Stimulated activated CD8-positive, alpha-beta memory T cell treated with anti-CD3 and anti-CD28 coated beads, Interleukin-12 subunit alpha, Interleukin-12 subunit beta, amount 100 ng/mL, for 24 hours (primary cell): ENCODE measurements at regions not wholly inside any gene's neighbourhood (a gene's known extent, or its start where the extent isn't known, plus 50 kb on each side); places are given as distances from the start of the nearest gene placed in this dataset.
"Not testable (repeated sequence)": the region's sequence is repeated elsewhere in the genome, so short reads cannot be mapped to it uniquely, and the experiment has no call there.

Source experiments
- DNase-seq: peaks from one replicate; pipeline ENCODE4 v3.0.0-alpha.2; 2020; ENCODE audit errors: extremely low read depth

- DNase-seq: no peak
These were observed 50.3 kb upstream of the OSBPL11 start for GRCh38 chr3:125645616-125646015.

GRCh38 chr3:125646581-125646980, 51.3 kb upstream of the OSBPL11 start:
- DNase-seq: no peak

GRCh38 chr3:125647318-125648014, 52.2 kb upstream of the OSBPL11 start:
- no peak for DNase-seq

GRCh38 chr3:125651244-125651643, 55.9 kb upstream of the OSBPL11 start:
- no peak for DNase-seq

GRCh38 chr3:125652349-125652748, 57.1 kb upstream of the OSBPL11 start:
- DNase-seq: no peak

GRCh38 chr3:125654526-125654925, 59.2 kb upstream of the OSBPL11 start:
- DNase-seq: no peak

- DNase-seq: no peak
These were observed 67.4 kb upstream of the OSBPL11 start for GRCh38 chr3:125662675-125663074.

GRCh38 chr3:125670352-125670751, 75.1 kb upstream of the OSBPL11 start:
- no peak for DNase-seq

- DNase-seq: no peak
These were observed 75.6 kb upstream of the OSBPL11 start for GRCh38 chr3:125670945-125671344.

GRCh38 chr3:125671461-125672243, 76.4 kb upstream of the OSBPL11 start:
- DNase-seq: no peak

GRCh38 chr3:125675791-125676190, 80.5 kb upstream of the OSBPL11 start:
- no peak for DNase-seq

GRCh38 chr3:125679258-125679657, 84.0 kb upstream of the OSBPL11 start:
- DNase-seq: no peak

- DNase-seq: no peak
These were observed 85.8 kb upstream of the OSBPL11 start for GRCh38 chr3:125681146-125681545.

- DNase-seq: not testable (repeated sequence)
These were observed 86.6 kb upstream of the OSBPL11 start for GRCh38 chr3:125681906-125682305.

GRCh38 chr3:125682610-125683009, 87.3 kb upstream of the OSBPL11 start:
- DNase-seq: not testable (repeated sequence)

- no peak for DNase-seq
These were observed 88.0 kb upstream of the OSBPL11 start for GRCh38 chr3:125683067-125683829.

GRCh38 chr3:125684199-125684598, 88.9 kb upstream of the OSBPL11 start:
- no peak for DNase-seq

- not testable (repeated sequence) for DNase-seq
These were observed 90.4 kb upstream of the OSBPL11 start for GRCh38 chr3:125685741-125686140.

- DNase-seq: no peak
These were observed 97.1 kb upstream of the OSBPL11 start for GRCh38 chr3:125692361-125692760.

GRCh38 chr3:125693887-125694286, 98.6 kb upstream of the OSBPL11 start:
- no peak for DNase-seq

GRCh38 chr3:125694761-125695294, 99.5 kb upstream of the OSBPL11 start:
- DNase-seq: no peak

GRCh38 chr3:125695688-125696087, 100.4 kb upstream of the OSBPL11 start:
- DNase-seq: no peak
